K562 (cell line): ENCODE measurements at regions not wholly inside any gene's neighbourhood (a gene's known extent, or its start where the extent isn't known, plus 50 kb on each side); places are given as distances from the start of the nearest gene placed in this dataset.

Source experiments
- ATAC-seq: fragments of 200-7000 bp; cut with Tn5 transposase; 3 replicates; pipeline ENCODE4 v1.9.1; 2020; ENCODE audit warnings: moderate library complexity
- BruUV-seq: library from RNA; stranded (reverse); fragments of 400-500 nt; replicated peaks from 2 replicates; lab custom pipeline; 2021; lab: Mats Ljungman, UMichigan
- CTCF ChIA-PET: fragments of 300-600 bp; formaldehyde crosslinking; extraction: SDS; loops from one replicate; lab custom pipeline; 2021; ENCODE audit warnings: low intra/inter-chr PET ratio; lab: Yijun Ruan, JAX
- POLR2A ChIA-PET: fragments of 300-600, 350-650 bp; sonication (Branson Sonifier 250); formaldehyde crosslinking; extraction: SDS; loops from one replicate; lab custom pipeline; 2021; ENCODE audit warnings: antibody characterized with exemption, inconsistent platforms; lab: Yijun Ruan, JAX
- DNase-seq, 4 experiments: peaks; one replicate each; pipeline versions ENCODE4 v3.0.0 to v3.0.0-alpha.2; 2011 to 2018; ENCODE audit warnings: low spot score in 3 of 4, mixed read lengths in 3 of 4; ENCODE audit errors: extremely low read depth in 1 of 4
- FAIRE-seq: peaks from 2 replicates; lab custom pipeline; 2011; peaks lifted over from hg19 to GRCh38; lab: Jason Lieb, UNC
- H2AFZ ChIP-seq: 2 replicates; pipeline ENCODE4 v1.6.0; 2011; ENCODE audit warnings: low read depth, low read length, control low read depth, inconsistent platforms
- H3K27ac ChIP-seq: fragments of 200-600 bp; 3 replicates; pipeline ENCODE4 v1.8.0; 2011; ENCODE audit warnings: low read depth, mild to moderate bottlenecking, control low read depth, inconsistent platforms, low read length, moderate library complexity, mixed read lengths; ENCODE audit errors: extremely low read depth
- H3K27me3 ChIP-seq, 2 experiments: fragments of 300-600 bp in 1 of 2; 2 replicates in 1 of 2; 3 replicates in 1 of 2; pipeline versions ENCODE4 v1.6.0 to v1.8.0; 2011; ENCODE audit warnings: inconsistent platforms in 2 of 2, low read length in 2 of 2, mild to moderate bottlenecking in 1 of 2, mixed read lengths in 1 of 2, moderate library complexity in 1 of 2; ENCODE audit not compliant: control insufficient read depth in 2 of 2, insufficient read depth in 2 of 2
- H3K36me3 ChIP-seq: fragments of 300-600 bp; 3 replicates; pipeline ENCODE4 v1.8.0; 2011; ENCODE audit warnings: mild to moderate bottlenecking, low read length, inconsistent platforms; ENCODE audit not compliant: control insufficient read depth, insufficient read depth
- H3K4me1 ChIP-seq, 2 experiments: fragments of 200-600 bp in 1 of 2; replicated peaks in 1 of 2; 2 replicates in 1 of 2; 3 replicates in 1 of 2; pipeline versions ENCODE4 v1.5.1 to v1.8.0; 2011; ENCODE audit warnings: inconsistent platforms in 2 of 2, low read length in 2 of 2, mild to moderate bottlenecking in 1 of 2, mixed read lengths in 1 of 2, moderate library complexity in 1 of 2; ENCODE audit not compliant: control insufficient read depth in 2 of 2, insufficient read depth in 2 of 2
- H3K4me2 ChIP-seq: 2 replicates; pipeline ENCODE4 v1.6.1; 2011; ENCODE audit warnings: low read length, control low read depth, inconsistent platforms, mixed read lengths; ENCODE audit not compliant: insufficient read depth
- H3K4me3 ChIP-seq: fragments of 200-600 bp; sonication (generic), shearing (Covaris generic); 2 replicates; pipeline ENCODE4 v1.5.1; 2016; ENCODE audit warnings: control low read depth, inconsistent platforms
- H3K79me2 ChIP-seq: fragments of 200-600 bp; 3 replicates; pipeline ENCODE4 v1.8.0; 2011; ENCODE audit warnings: low read length, inconsistent platforms; ENCODE audit not compliant: control insufficient read depth, insufficient read depth
- H3K9ac ChIP-seq, 2 experiments: 2 replicates each; pipeline versions ENCODE4 v1.6.0 to v1.6.1; 2011; ENCODE audit warnings: low read depth in 2 of 2, low read length in 2 of 2, control low read depth in 1 of 2, inconsistent platforms in 1 of 2, mild to moderate bottlenecking in 1 of 2, mixed read lengths in 1 of 2; ENCODE audit not compliant: insufficient read depth in 1 of 2
- H3K9me1 ChIP-seq: one replicate; pipeline ENCODE4 v1.6.0; 2011; ENCODE audit warnings: inconsistent platforms, mild to moderate bottlenecking, low read length, moderate library complexity; ENCODE audit not compliant: control insufficient read depth, insufficient read depth
- H3K9me3 ChIP-seq: replicated peaks from 2 replicates; pipeline ENCODE4 v1.5.1; 2011; ENCODE audit warnings: low read depth, low read length, inconsistent platforms; ENCODE audit not compliant: control insufficient read depth, insufficient read depth
- H4K20me1 ChIP-seq: replicated peaks from 2 replicates; pipeline ENCODE4 v1.6.1; 2011; ENCODE audit warnings: low read length, inconsistent platforms, mixed read lengths; ENCODE audit not compliant: control insufficient read depth, insufficient read depth
- E2F4 ChIP-seq: sonication (generic); formaldehyde crosslinking; IDR thresholded peaks from 2 replicates; pipeline ENCODE4 v1.8.0; 2022; ENCODE audit warnings: mild to moderate bottlenecking, low read depth, missing genetic modification reagents
- FOXK1 ChIP-seq: sonication (generic); formaldehyde crosslinking; IDR thresholded peaks from 2 replicates; pipeline ENCODE4 v1.8.0; 2022; ENCODE audit warnings: missing genetic modification reagents, mild to moderate bottlenecking, borderline replicate concordance
- GATAD2B ChIP-seq: fragments of 450-650 bp; IDR thresholded peaks from 2 replicates; pipeline ENCODE4 v1.6.1; 2017; ENCODE audit warnings: mild to moderate bottlenecking, borderline replicate concordance
- HDAC6 ChIP-seq: IDR thresholded peaks from 2 replicates; pipeline ENCODE4 v1.6.1; 2012; ENCODE audit warnings: low read depth, mild to moderate bottlenecking, control low read depth, inconsistent platforms, low read length, moderate library complexity
- LCOR ChIP-seq: sonication (generic); formaldehyde crosslinking; IDR thresholded peaks from 2 replicates; pipeline ENCODE4 v1.8.0; 2022; ENCODE audit warnings: mild to moderate bottlenecking, missing genetic modification reagents
- MAZ ChIP-seq, 2 experiments: fragments of 450-650 bp in 1 of 2; sonication (generic) in 1 of 2; formaldehyde crosslinking; IDR thresholded peaks in 1 of 2; conservative IDR thresholded peaks in 1 of 2; 2 replicates each; pipeline versions ENCODE4 v1.4.0 to v1.5.0; 2020; ENCODE audit warnings: mild to moderate bottlenecking in 1 of 2, missing genetic modification reagents in 1 of 2
- POLR2G ChIP-seq: fragments of 200-400 bp; formaldehyde crosslinking; IDR thresholded peaks from 2 replicates; pipeline ENCODE4 v1.6.1; 2017; ENCODE audit warnings: low read depth, mild to moderate bottlenecking, antibody characterized with exemption, low read length, moderate library complexity
- SP2 ChIP-seq: IDR thresholded peaks from 2 replicates; pipeline ENCODE4 v1.6.1; 2011; ENCODE audit warnings: mild to moderate bottlenecking, low read depth, low read length, moderate library complexity; ENCODE audit not compliant: poor library complexity, severe bottlenecking; ENCODE audit errors: extremely low read depth
- U2AF1 ChIP-seq: fragments of 200-400 bp; formaldehyde crosslinking; optimal IDR thresholded peaks from 2 replicates; pipeline ENCODE3; 2017; ENCODE audit warnings: mild to moderate bottlenecking, low read depth, low read length, moderate library complexity
- ZNF232 ChIP-seq: sonication (generic); formaldehyde crosslinking; IDR thresholded peaks from 2 replicates; pipeline ENCODE4 v1.8.0; 2022; ENCODE audit warnings: mild to moderate bottlenecking, missing genetic modification reagents
- ZNF316 ChIP-seq: fragments of 450-650 bp; IDR thresholded peaks from 2 replicates; pipeline ENCODE4 v1.6.1; 2016
- WGBS: fragments of 100-300 bp; shearing (Covaris generic); methylation state at CpG from one replicate; pipeline ENCODE4 v1.1.6; 2016; ENCODE audit warnings: low coverage, mixed read lengths; ENCODE audit not compliant: insufficient coverage; ENCODE audit errors: missing lambda C conversion rate; 5-methylcytosine and 5-hydroxymethylcytosine counted together
- in situ Hi-C: fragments of 300-500 bp; cut with MboI; formaldehyde crosslinking; loops from 4 replicates; pipeline ENCODE4 v1.15.0; 2018; ENCODE audit warnings: inconsistent platforms, mixed read lengths
- intact Hi-C: fragments of 100-400 bp; cut with micrococcal nuclease; formaldehyde crosslinking; loops from 2 replicates; pipeline ENCODE4 v1.14.2; 2022

GRCh38 chr13:104967376-104967775, 1568.1 kb downstream of the EFNB2 start:
- TF ChIP-seq LCOR (no peak), ZNF232 (CRISPR knock-in tag) (no peak), FOXK1 (CRISPR knock-in tag) (no peak), GATAD2B (no peak), SP2 (no peak), HDAC6 (no peak), U2AF1 (no peak), E2F4 (CRISPR knock-in tag) (no peak), ZNF316 (no peak), POLR2G (no peak), MAZ (CRISPR knock-in tag; conservative IDR thresholded peaks at IDR 0.05 in 1 of 2, IDR thresholded peaks at IDR 0.05 in 1 of 2) (no peak)
- intact Hi-C loops, result no loop called here
- FAIRE-seq, result no peak

More at GRCh38 chr13:104967376-104967775, 1568.1 kb downstream of the EFNB2 start:
- DNase-seq, result no peak
- no TSS peak for BruUV-seq
- Histone ChIP-seq H3K36me3 (no peaks in the 10 kb centered on the region), H3K27me3 (no peaks in the 10 kb centered on the region), H2AFZ (no peak overlapping the region), H3K79me2 (no peaks in the 10 kb centered on the region), H3K9me3 (no peaks in the 10 kb centered on the region), H3K4me1 (no peaks in the 10 kb centered on the region), H3K9me1 (no peaks in the 10 kb centered on the region), H3K9ac (no peak overlapping the region), H4K20me1 (no peaks in the 10 kb centered on the region), H3K27ac (no peak overlapping the region), H3K4me2 (no peak overlapping the region), H3K4me3 (no peak overlapping the region)
- CTCF ChIA-PET, result no interaction called here
- ATAC-seq, result no peak
- WGBS, result 0% methylated on average over 3 of the region's 3 CpGs
- POLR2A ChIA-PET, result no interaction called here
- in situ Hi-C loops, result no loop called here
